ENCODE measurements at regions not wholly inside any gene's neighbourhood (a gene's known extent, or its start where the extent isn't known, plus 50 kb on each side); places are given as distances from the start of the nearest gene placed in this dataset.

GRCh38 chr3:194766845-194767244 lies 81.2 kb downstream of the FAM43A start:
- TF ChIP-seq GATA3 (IDR thresholded peaks at IDR 0.05; ENCODE audit: low read depth, low read length) (no peak), GATA2 (IDR thresholded peaks at IDR 0.05; ENCODE audit: low read depth, low read length) (no peak)

Data from SH-SY5Y (cell line).